ENCODE measurements at regions not wholly inside any gene's neighbourhood (a gene's known extent, or its start where the extent isn't known, plus 50 kb on each side); places are given as distances from the start of the nearest gene placed in this dataset.

- ChIA-PET POLR2A (no interaction called here), CTCF (no interaction called here)
- FAIRE-seq (no peak), DNase-seq (ENCODE audit: low read depth, low spot score) (no peak)
- no TSS peak for BruUV-seq (replicated peaks)
- no peak for TF ChIP-seq POLR2AphosphoS5 (IDR thresholded peaks at IDR 0.05; ENCODE audit: insufficient read depth, low read depth, low read length)
- TF ChIP-seq GATA2 (IDR thresholded peaks at IDR 0.05; ENCODE audit: insufficient read depth, insufficient read length, low read depth, low read length) = no peak
- no peak for TF ChIP-seq POLR2A (IDR thresholded peaks at IDR 0.05; ENCODE audit: low read depth, low read length)
- no peak for TF ChIP-seq JUN (IDR thresholded peaks at IDR 0.05; ENCODE audit: borderline replicate concordance, insufficient read depth, insufficient read length, low read depth)
- TF ChIP-seq MAX (IDR thresholded peaks at IDR 0.05; ENCODE audit: insufficient read depth, insufficient read length) = no peak
- TF ChIP-seq FOS (IDR thresholded peaks at IDR 0.05; ENCODE audit: borderline replicate concordance, insufficient read depth, low read length) = no peak
- TF ChIP-seq EZH2 (IDR thresholded peaks at IDR 0.05; ENCODE audit: borderline replicate concordance, low read depth, low read length, severe bottlenecking) = no peak
- no peak for TF ChIP-seq CTCF (IDR thresholded peaks at IDR 0.05; ENCODE audit: extremely low read depth in 1 of 2, insufficient read depth in 1 of 2, low read depth in 1 of 2, low read length in 2 of 2)
- no peak for TF ChIP-seq MYC (IDR thresholded peaks at IDR 0.05; ENCODE audit: low read depth, low read length)
- H3K79me2 ChIP-seq (ENCODE audit: control insufficient read depth, insufficient read depth, low read length) = no peaks in the 10 kb centered on the region
- H3K4me1 ChIP-seq (ENCODE audit: control insufficient read depth, extremely low read depth, insufficient read depth, low read length) = no peaks in the 10 kb centered on the region
- H3K9ac ChIP-seq (replicated peaks; ENCODE audit: extremely low read depth, insufficient read depth, low read length) = no peak overlapping the region
- H3K4me3 ChIP-seq (replicated peaks in 1 of 3; ENCODE audit: insufficient read depth in 1 of 3, low read depth in 1 of 3, low read length in 3 of 3) = no peak overlapping the region
- H4K20me1 ChIP-seq (replicated peaks; ENCODE audit: control insufficient read depth, extremely low read depth, insufficient read depth, low read length) = no peaks in the 10 kb centered on the region
- H2AFZ ChIP-seq (ENCODE audit: low read depth, low read length) = no peak overlapping the region
- dilution Hi-C loops (cut with MboI; ENCODE audit: extremely low pct_ligation_motif_present, low sequenced_read_pairs) (no loop called here), intact Hi-C loops (cut with micrococcal nuclease) (no loop called here)
- H3K9me3 ChIP-seq (replicated peaks; ENCODE audit: control insufficient read depth, insufficient read depth, low read length) = peaks cover 5% of the 10 kb centered on the region
- no peaks in the 10 kb centered on the region for H3K9me1 ChIP-seq (replicated peaks; ENCODE audit: control insufficient read depth, extremely low read depth, insufficient read depth, low read length)
- no peaks in the 10 kb centered on the region for H3K36me3 ChIP-seq (ENCODE audit: control insufficient read depth in 2 of 2, extremely low read depth in 1 of 2, insufficient read depth in 2 of 2, low read length in 2 of 2)
- H3K4me2 ChIP-seq (ENCODE audit: insufficient read depth, low read length) = no peak overlapping the region
- no peak overlapping the region for H3K27ac ChIP-seq (ENCODE audit: insufficient read depth, low read depth, low read length)
- H3K27me3 ChIP-seq (ENCODE audit: control insufficient read depth in 2 of 2, insufficient read depth in 2 of 2, low read length in 2 of 2) = no peaks in the 10 kb centered on the region
Observed at GRCh38 chr13:54373211-54373610, 1344.6 kb downstream of the OLFM4 start.
